K562 (cell line): ENCODE measurements at regions not wholly inside any gene's neighbourhood (a gene's known extent, or its start where the extent isn't known, plus 50 kb on each side); places are given as distances from the start of the nearest gene placed in this dataset.

ENCODE experiments used
- BRF1 ChIP-seq: IDR thresholded peaks from 3 replicates; pipeline ENCODE4 v1.6.1; 2011; ENCODE audit warnings: borderline replicate concordance, mild to moderate bottlenecking; ENCODE audit not compliant: insufficient read length; ENCODE audit errors: extremely low read depth
- CREM ChIP-seq: IDR thresholded peaks from 2 replicates; pipeline ENCODE4 v1.6.1; 2014; ENCODE audit warnings: antibody characterized with exemption, low read depth
- CSDE1 ChIP-seq, 2 experiments: fragments of 450-650 bp; IDR thresholded peaks; 2 replicates each; pipeline ENCODE4 v1.6.1; 2016; ENCODE audit warnings: mild to moderate bottlenecking in 1 of 2
- ELF1 ChIP-seq: fragments of 200-800 bp; sonication (Bioruptor generic); IDR thresholded peaks from 2 replicates; pipeline ENCODE4 v1.6.1; 2016; ENCODE audit warnings: missing genetic modification characterization, missing compliant biosample characterization
- EP300 ChIP-seq: IDR thresholded peaks from 2 replicates; pipeline ENCODE4 v1.6.1; 2012; ENCODE audit warnings: low read length, improper control_type of control experiment
- ESRRA ChIP-seq: fragments of 450-650 bp; IDR thresholded peaks from 2 replicates; pipeline ENCODE4 v1.6.1; 2014; ENCODE audit warnings: low read depth, mild to moderate bottlenecking, moderate library complexity, borderline replicate concordance
- MBD2 ChIP-seq: sonication (generic); IDR thresholded peaks from 2 replicates; pipeline ENCODE4 v1.6.1; 2016; ENCODE audit warnings: low read depth, borderline replicate concordance
- MEIS2 ChIP-seq: fragments of 450-650 bp; IDR thresholded peaks from 2 replicates; pipeline ENCODE4 v1.6.1; 2014; ENCODE audit warnings: mild to moderate bottlenecking; ENCODE audit not compliant: partially characterized antibody
- MTA1 ChIP-seq: fragments of 450-650 bp; IDR thresholded peaks from 2 replicates; pipeline ENCODE4 v1.6.1; 2017; ENCODE audit warnings: borderline replicate concordance
- SIN3A ChIP-seq, 2 experiments: fragments of 150-350 bp in 1 of 2; IDR thresholded peaks; 2 replicates each; pipeline ENCODE4 v1.6.1; 2011 to 2016; ENCODE audit warnings: borderline replicate concordance in 2 of 2, low read depth in 2 of 2, low read length in 2 of 2, mild to moderate bottlenecking in 2 of 2, moderate library complexity in 2 of 2; ENCODE audit not compliant: control insufficient read depth in 1 of 2
- SREBF2 ChIP-seq: sonication (generic); formaldehyde crosslinking; IDR thresholded peaks from 2 replicates; pipeline ENCODE4 v1.4.0; 2020; ENCODE audit warnings: mild to moderate bottlenecking, missing genetic modification reagents
- TAL1 ChIP-seq: fragments of 450-650 bp; IDR thresholded peaks from 2 replicates; pipeline ENCODE4 v1.6.1; 2016; ENCODE audit warnings: mild to moderate bottlenecking
- THRB ChIP-seq: fragments of 450-650 bp; formaldehyde crosslinking; conservative IDR thresholded peaks from 2 replicates; pipeline ENCODE4 v1.4.0; 2022; ENCODE audit warnings: mild to moderate bottlenecking, missing genetic modification characterization
- TOE1 ChIP-seq, 2 experiments: fragments of 450-650 bp in 1 of 2; sonication (generic) in 1 of 2; formaldehyde crosslinking in 1 of 2; IDR thresholded peaks; 2 replicates each; pipeline versions ENCODE4 v1.7.1 to v1.8.0; 2016 to 2022; ENCODE audit warnings: borderline replicate concordance in 2 of 2, mild to moderate bottlenecking in 2 of 2, antibody characterized with exemption in 1 of 2, inconsistent platforms in 1 of 2, low read depth in 1 of 2, missing genetic modification reagents in 1 of 2, moderate library complexity in 1 of 2
- TRIM24 ChIP-seq, 2 experiments: fragments of 450-650 bp; IDR thresholded peaks; 2 replicates each; pipeline ENCODE4 v1.6.1; 2016
- ZNF197 ChIP-seq: fragments of 200-800 bp; sonication (Bioruptor generic); IDR thresholded peaks from 2 replicates; pipeline ENCODE4 v1.6.1; 2016; ENCODE audit warnings: low read depth, missing genetic modification characterization, missing compliant biosample characterization
- ZNF639 ChIP-seq, 2 experiments: fragments of 200-800 bp in 1 of 2; sonication (Bioruptor generic) in 1 of 2; sonication (generic) in 1 of 2; formaldehyde crosslinking in 1 of 2; IDR thresholded peaks in 1 of 2; conservative IDR thresholded peaks in 1 of 2; 2 replicates each; pipeline versions ENCODE4 v1.5.0 to v1.6.1; 2016 to 2020; ENCODE audit warnings: missing compliant biosample characterization in 1 of 2, missing genetic modification characterization in 1 of 2, missing genetic modification reagents in 1 of 2
- TF ChIP-seq, protein P1 (sequence below): sonication (generic); formaldehyde crosslinking; IDR thresholded peaks from 2 replicates; pipeline ENCODE4 v1.8.0; 2022; ENCODE audit warnings: missing genetic modification reagents, mild to moderate bottlenecking, moderate library complexity, borderline replicate concordance
- TF ChIP-seq, protein P2 (sequence below): IDR thresholded peaks from 2 replicates; pipeline ENCODE4 v1.6.1; 2014; ENCODE audit warnings: antibody characterized with exemption
- TF ChIP-seq, protein P3 (sequence below): fragments of 450-650 bp; IDR thresholded peaks from 2 replicates; pipeline ENCODE4 v1.6.1; 2016; ENCODE audit warnings: borderline replicate concordance

DNA sequence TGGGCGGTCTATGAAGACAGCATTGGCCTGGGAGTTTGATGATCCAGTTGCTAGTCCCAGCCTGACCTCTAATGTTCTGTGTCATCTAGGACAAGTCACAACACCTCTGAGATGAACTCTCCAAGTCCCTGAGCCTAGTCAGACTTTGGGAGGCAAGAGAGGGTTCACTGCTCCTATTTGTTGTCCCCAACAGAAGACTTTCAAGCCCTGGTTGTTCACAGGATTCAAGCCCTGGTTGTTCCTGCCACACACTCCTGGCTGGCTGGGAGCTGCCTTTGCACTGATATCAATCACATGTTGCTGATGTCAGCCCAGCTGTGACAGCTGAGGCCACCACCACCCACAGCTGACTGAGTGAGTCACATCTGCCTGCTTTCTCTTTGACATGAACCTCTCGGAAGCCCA lies 253.2 kb upstream of the RASGEF1B start (continued):
- TF ChIP-seq, protein P1, sequence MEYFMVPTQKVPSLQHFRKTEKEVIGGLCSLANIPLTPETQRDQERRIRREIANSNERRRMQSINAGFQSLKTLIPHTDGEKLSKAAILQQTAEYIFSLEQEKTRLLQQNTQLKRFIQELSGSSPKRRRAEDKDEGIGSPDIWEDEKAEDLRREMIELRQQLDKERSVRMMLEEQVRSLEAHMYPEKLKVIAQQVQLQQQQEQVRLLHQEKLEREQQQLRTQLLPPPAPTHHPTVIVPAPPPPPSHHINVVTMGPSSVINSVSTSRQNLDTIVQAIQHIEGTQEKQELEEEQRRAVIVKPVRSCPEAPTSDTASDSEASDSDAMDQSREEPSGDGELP (CRISPR knock-in tag): peak; percentile 100
- TF ChIP-seq MTA1 (no peak), ZNF639 (CRISPR knock-in tag; conservative IDR thresholded peaks at IDR 0.05 in 1 of 2, IDR thresholded peaks at IDR 0.05 in 1 of 2) (0 out of 4 replicates have a peak, but pooled peaks of 1 of the 2 experiments have one; percentile 55), CREM (peak; percentile 80), MBD2 (peak; percentile 79), THRB (no peak), TOE1 (IDR thresholded peaks at IDR 0.05; ENCODE audit: borderline replicate concordance) (peak; percentile 53; the same call in 1 of the 2 replicates), TOE1 (CRISPR knock-in tag; IDR thresholded peaks at IDR 0.05; ENCODE audit: borderline replicate concordance, low read depth) (no peak), MEIS2 (peak; percentile 96), TRIM24 (IDR thresholded peaks at IDR 0.05) (peak; percentile 59 to 76), BRF1 (no peak), CSDE1 (IDR thresholded peaks at IDR 0.05) (no peak), SREBF2 (CRISPR knock-in tag) (no peak), ESRRA (peak; percentile 17; the same call in 1 of the 2 replicates), EP300 (peak; percentile 49), ELF1 (tag) (no peak), TAL1 (0 out of 2 replicates have a peak, but pooled peaks have one; percentile 8), SIN3A (IDR thresholded peaks at IDR 0.05; ENCODE audit: borderline replicate concordance in 2 of 2, control insufficient read depth in 1 of 2, low read depth in 2 of 2, low read length in 2 of 2) (peak; percentile 85 to 89; a peak in 2 of 4 replicates), ZNF197 (CRISPR knock-in tag) (no peak; the same call in 1 of the 2 replicates)
- TF ChIP-seq, protein P2, sequence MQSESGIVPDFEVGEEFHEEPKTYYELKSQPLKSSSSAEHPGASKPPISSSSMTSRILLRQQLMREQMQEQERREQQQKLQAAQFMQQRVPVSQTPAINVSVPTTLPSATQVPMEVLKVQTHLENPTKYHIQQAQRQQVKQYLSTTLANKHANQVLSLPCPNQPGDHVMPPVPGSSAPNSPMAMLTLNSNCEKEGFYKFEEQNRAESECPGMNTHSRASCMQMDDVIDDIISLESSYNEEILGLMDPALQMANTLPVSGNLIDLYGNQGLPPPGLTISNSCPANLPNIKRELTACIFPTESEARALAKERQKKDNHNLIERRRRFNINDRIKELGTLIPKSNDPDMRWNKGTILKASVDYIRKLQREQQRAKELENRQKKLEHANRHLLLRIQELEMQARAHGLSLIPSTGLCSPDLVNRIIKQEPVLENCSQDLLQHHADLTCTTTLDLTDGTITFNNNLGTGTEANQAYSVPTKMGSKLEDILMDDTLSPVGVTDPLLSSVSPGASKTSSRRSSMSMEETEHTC: peak; percentile 76
- TF ChIP-seq, protein P3, sequence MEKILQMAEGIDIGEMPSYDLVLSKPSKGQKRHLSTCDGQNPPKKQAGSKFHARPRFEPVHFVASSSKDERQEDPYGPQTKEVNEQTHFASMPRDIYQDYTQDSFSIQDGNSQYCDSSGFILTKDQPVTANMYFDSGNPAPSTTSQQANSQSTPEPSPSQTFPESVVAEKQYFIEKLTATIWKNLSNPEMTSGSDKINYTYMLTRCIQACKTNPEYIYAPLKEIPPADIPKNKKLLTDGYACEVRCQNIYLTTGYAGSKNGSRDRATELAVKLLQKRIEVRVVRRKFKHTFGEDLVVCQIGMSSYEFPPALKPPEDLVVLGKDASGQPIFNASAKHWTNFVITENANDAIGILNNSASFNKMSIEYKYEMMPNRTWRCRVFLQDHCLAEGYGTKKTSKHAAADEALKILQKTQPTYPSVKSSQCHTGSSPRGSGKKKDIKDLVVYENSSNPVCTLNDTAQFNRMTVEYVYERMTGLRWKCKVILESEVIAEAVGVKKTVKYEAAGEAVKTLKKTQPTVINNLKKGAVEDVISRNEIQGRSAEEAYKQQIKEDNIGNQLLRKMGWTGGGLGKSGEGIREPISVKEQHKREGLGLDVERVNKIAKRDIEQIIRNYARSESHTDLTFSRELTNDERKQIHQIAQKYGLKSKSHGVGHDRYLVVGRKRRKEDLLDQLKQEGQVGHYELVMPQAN: peak; percentile 55; the same call in 1 of the 2 replicates
